ENCODE measurements at regions not wholly inside any gene's neighbourhood (a gene's known extent, or its start where the extent isn't known, plus 50 kb on each side); places are given as distances from the start of the nearest gene placed in this dataset.
"Not testable (repeated sequence)": the region's sequence is repeated elsewhere in the genome, so short reads cannot be mapped to it uniquely, and the experiment has no call there.

DNA sequence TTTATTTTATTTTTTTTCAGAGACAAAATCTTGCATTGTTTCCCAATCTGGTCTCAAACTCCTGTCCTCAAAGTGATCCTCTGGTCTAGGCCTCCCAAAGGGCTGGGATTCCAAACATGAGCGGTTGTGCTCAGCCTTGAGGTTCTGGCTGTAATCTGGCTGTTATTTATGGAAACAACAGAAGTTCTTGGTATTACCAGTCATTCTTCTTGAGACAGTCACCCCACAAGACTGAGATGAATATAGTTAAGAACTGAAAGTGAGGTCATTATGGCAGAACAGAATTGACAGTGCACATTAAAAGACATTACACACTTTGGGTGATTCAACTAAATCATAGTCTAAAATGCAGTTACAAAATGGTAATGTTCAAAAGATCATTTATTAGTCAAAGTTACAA is 719.5 kb downstream of the ZWINT start:
- DNase-seq: no peak
- in situ Hi-C loops (cut with HindIII; ENCODE audit: low pct_ligation_motif_present, low pct_unique_long_range_greater_than_20kb, low sequenced_read_pairs): no loop called here

DNA sequence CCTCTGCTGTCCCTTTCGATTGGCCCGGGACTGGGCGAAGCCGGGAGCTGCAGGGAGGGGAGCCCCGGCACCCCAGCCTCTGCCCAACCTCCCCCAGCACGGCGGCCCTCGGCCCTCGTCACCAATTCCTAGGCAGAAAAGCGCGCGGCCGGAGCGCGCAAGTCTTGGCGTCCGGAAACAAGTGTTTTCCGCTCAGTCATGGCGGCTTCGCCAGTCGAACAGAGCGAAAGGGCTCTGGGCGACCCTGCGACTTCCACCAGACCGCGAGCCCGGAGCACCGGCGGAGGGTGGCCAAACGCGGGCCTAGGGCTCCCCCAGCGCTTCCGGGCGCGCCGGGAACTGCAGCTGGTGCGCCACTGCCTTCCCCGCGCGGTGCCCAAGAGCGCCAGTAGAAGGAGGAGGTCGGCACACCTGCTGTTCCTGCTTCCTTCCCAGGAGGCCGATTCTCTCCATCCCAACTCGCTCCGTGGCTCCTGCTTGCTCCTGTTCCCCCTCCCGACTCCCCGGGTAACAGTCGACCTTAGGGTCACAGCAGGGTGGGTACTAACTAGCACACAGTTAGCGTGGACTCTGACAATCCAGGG is 729.9 kb downstream of the ZWINT start:
- DNase-seq: peak; percentile 76
- in situ Hi-C loops (cut with HindIII; ENCODE audit: low pct_ligation_motif_present, low pct_unique_long_range_greater_than_20kb, low sequenced_read_pairs): no loop called here

DNA sequence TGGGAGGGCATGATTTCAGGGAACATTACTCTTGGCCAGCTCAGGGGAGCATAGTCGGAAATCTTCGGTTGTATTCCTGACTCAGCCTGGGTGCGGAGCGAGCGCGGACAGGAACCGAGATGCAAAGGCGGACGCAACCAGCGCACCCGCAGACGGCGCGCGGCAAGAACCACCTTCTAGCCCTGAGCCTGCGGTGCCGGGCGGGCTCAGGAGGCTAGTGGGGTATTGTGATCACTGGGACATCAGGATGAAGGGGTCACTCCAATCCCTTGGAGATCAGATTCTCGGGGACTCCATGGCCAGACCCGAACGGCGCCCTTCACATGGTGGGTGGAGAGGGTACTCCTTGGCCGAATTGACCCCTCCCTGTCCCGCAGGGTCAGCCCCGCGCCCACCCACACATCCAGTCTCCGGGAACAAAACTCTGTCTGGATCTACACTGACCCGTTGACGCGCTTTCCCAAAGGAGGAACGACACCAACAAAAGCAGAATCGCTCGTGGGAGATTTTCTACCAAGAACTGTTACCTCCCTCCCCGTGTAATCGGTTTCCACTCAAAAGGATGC is 730.5 kb downstream of the ZWINT start:
- in situ Hi-C loops (cut with HindIII; ENCODE audit: low pct_ligation_motif_present, low pct_unique_long_range_greater_than_20kb, low sequenced_read_pairs): no loop called here
- DNase-seq: peak; percentile 8

DNA sequence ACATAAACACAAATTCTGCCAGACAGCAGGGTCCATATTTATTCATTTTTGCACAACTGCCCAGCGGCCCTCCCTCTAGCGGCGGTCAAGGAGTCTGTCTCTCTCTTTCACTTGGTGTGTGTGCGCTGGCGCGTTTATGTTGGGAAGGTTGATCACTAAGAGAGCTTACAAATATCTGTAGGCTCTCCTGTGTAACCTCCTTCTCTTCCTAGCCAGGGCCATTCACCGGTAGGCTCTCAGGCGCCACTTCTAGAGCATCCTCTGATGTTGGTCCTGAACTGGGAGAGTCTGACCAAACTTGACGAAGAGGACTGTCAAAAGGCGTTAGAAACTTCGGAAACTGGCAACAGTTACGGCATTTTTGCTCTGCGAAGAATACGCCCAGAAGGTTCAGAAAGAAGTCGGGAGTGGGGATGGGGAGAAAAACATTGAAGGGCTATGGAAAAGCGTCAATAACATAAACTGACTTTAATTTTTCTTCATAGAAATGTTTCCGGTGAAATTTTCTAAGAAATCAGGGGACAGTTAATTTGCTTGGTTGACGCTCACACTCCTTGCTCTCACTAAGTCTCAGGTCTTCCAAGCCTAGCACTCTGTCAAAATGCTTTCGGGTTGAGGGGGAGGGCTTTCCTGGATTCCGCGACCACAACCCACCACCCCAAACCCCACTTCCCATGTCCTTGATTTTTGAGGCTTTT is 731.1 kb downstream of the ZWINT start:
- peak; percentile 71 for DNase-seq
- in situ Hi-C loops (cut with HindIII; ENCODE audit: low pct_ligation_motif_present, low pct_unique_long_range_greater_than_20kb, low sequenced_read_pairs): no loop called here

DNA sequence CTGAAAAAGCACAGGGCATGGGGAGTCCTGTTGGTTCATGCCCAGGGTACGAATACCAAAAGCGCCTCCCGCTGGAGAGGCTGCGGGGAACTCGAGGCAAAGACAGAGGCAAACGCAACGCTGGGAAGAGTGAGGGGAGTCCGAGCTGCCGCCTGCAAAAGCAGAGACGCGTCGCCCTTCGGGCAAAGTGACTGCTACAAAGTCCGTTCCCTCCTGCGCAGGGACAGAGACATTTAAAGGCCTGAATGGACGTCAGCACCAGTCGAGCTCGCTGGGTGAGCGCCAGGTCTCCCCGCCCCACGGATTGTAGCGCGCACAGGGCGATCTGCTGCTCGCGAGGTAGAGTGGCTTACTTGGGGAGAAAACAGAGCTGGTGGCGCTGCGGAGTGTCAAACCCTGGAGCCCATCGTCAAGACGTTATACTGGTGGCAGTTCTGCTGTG is 732.8 kb downstream of the ZWINT start:
- in situ Hi-C loops (cut with HindIII; ENCODE audit: low pct_ligation_motif_present, low pct_unique_long_range_greater_than_20kb, low sequenced_read_pairs): no loop called here
- DNase-seq: no peak

DNA sequence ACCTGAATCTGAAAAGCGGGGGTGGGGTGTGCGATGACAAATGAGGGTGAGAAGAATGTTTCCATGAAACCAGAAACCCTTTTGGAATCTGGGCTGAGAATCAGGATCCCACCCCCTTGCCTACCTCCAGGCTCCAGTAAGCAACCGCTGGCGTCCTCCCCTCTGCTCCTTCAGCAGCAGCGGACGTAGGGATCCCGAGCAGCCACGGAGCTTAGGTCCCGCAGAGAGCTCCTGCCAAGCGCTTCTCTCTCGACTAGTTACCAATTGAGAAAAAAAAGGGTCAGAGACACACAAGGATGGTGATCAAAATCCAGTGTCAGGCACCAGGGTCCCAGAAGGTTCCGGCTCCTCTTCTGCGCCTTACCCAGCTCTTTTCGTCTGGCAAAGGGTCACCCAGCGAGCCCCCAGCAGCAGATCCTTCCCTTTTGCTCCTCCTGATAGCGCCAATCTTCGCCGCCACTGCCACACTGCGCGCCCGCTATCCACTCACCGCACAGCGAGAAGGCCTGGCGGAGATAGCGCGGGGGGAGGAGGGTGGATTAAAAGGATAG is 733.5 kb downstream of the ZWINT start:
- in situ Hi-C loops (cut with HindIII; ENCODE audit: low pct_ligation_motif_present, low pct_unique_long_range_greater_than_20kb, low sequenced_read_pairs): no loop called here

DNA sequence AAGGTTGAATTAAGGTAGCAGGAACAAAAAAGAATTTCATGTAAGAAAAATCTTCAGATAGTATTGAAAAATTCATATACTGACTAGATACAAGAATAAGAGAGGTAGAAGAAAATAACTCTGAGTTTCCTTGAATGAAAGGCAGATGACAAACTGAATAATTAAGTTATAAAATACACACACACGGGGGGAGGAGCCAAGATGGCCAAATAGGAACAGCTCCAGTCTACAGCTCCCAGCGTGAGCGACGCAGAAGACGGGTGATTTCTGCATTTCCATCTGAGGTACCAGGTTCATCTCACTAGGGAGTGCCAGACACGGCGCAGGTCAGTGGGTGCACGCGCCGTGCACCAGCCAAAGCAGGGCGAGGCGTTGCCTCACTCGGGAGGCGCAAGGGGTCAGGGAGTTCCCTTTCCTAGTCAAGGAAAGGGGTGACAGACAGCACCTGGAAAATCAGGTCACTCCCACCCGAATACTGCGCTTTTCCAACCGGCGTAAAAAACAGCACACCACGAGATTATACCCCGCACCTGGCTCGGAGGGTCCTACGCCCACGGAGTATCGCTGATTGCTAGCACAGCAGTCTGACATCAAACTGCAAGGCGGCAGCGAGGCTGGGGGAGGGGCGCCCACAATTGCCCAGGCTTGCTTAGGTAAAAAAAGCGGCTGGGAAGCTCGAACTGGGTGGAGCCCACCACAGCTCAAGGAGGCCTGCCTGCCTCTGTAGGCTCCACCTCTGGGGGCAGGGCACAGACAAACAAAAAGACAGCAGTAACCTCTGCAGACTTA is 759.2 kb downstream of the ZWINT start:
- DNase-seq; in situ Hi-C loops (cut with HindIII; ENCODE audit: low pct_ligation_motif_present, low pct_unique_long_range_greater_than_20kb, low sequenced_read_pairs): not testable (repeated sequence)

More for the DNA sequence above, 733.5 kb downstream of the ZWINT start:
- DNase-seq: no peak

DNA sequence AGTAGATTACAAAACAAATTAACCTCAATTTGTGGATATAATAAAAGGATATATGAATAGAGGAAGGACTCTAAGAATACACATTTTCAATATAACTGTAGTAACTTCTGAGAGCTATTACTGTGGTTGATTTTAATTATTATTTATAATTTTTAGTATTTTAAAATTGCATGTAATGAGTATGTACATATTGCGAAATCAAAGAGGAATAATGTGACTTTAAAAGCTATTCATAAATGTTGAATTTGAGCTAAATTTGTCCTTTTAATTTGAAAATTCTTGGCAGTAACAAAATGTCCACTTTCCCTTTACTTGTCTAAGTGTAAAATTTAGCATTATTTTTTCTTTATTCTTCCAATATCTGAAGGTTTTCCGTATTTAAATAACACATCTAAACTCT is 750.6 kb upstream of the PCDH15 start:
- DNase-seq: no peak
- in situ Hi-C loops (cut with HindIII; ENCODE audit: low pct_ligation_motif_present, low pct_unique_long_range_greater_than_20kb, low sequenced_read_pairs): no loop called here

DNA sequence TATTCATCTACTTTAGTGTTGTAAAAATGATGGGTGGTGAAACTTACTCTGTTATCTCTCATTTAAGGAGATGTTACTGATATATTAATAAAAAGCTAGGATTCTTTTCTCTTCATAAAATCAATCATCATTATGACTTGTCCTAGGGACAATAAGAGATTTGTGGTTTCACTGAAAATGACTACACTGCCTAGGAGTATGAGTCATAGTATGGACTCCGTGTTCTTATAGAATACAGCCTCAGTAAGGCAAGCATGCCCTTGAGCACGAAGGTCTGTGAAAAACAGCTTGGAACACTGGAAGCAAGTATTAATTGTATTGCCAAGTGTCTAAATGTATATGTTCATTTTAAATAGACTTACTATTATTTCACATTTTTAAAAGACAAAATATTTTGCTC is 749.2 kb upstream of the PCDH15 start:
- DNase-seq: no peak

DNA sequence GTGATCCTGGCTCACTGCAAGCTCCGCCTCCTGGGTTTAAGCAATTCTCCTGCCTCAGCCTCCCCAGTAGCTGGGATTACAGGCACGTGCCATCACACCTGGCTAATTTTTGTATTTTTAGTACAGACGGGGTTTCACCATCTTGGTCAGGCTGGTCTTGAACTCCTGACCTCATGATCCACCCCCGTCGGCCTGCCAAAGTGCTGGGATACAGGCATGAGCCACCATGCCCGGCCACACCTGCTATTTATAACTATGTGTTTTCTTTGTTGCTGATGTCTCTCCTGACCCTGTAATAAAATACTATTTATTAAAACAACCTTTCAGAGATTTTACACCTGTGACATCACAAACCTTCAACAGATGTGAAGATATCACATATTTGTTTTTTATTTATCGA is 736.5 kb upstream of the PCDH15 start:
- in situ Hi-C loops (cut with HindIII; ENCODE audit: low pct_ligation_motif_present, low pct_unique_long_range_greater_than_20kb, low sequenced_read_pairs); DNase-seq: not testable (repeated sequence)

More for the DNA sequence above, 749.2 kb upstream of the PCDH15 start:
- in situ Hi-C loops (cut with HindIII; ENCODE audit: low pct_ligation_motif_present, low pct_unique_long_range_greater_than_20kb, low sequenced_read_pairs): no loop called here

DNA sequence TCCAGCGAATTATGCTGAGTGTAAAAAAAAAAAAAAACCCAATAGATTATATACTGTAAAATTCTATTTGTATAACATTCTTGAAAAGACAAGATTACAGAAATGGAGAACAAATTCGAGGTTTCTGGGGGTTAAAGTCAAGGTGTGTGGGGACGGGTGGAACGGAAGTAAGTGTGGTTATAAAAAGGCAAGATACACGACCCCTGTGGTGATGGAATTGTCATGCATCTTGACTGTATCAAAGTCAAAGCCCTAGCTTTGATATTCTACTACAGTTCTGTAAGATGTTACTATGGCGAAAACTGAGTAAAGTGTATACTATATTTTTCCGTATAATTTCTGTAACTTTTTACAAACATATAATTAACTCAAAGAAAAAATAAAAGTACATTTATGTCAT is 718.2 kb upstream of the PCDH15 start:
- no peak for DNase-seq

DNA sequence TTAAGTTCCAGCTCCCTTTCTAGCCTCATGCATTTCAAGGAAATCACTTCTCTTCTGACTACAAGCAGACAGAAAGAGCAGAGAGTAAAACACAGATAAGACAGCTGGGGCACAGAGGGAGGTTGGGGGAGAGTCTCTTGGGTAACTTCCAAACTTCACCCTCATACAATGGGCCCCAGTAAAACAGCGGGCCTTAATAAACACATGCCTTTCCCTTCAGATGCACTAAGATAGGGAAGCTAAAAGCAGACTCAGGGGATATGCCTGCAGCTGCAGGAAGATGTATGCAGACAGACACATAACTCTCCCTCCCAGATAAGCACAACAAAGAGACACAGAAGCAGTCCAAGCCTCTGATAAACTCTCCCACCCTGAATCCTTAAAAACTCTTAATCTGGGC is 717.4 kb upstream of the PCDH15 start:
- DNase-seq; in situ Hi-C loops (cut with HindIII; ENCODE audit: low pct_ligation_motif_present, low pct_unique_long_range_greater_than_20kb, low sequenced_read_pairs): not testable (repeated sequence)

More for the DNA sequence above, 718.2 kb upstream of the PCDH15 start:
- in situ Hi-C loops (cut with HindIII; ENCODE audit: low pct_ligation_motif_present, low pct_unique_long_range_greater_than_20kb, low sequenced_read_pairs): no loop called here

DNA sequence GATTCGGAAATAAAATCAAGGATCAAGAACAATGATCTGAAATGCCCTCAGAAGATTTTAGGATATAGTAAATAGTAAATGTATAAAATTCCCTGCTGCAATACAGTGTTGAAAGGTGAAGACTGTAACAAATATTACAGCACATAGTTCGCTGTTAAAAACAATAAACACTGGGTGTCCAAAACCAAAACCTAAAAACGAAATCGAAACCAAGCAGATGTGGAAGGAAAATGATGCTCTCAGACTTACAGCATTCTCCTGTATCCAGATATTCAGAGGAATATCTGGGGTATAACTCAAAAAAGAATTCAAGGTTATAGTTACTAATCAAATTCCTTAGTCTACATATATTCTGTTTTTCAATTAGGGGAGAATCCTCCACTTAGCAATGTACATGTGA is 708.1 kb upstream of the PCDH15 start:
- in situ Hi-C loops (cut with HindIII; ENCODE audit: low pct_ligation_motif_present, low pct_unique_long_range_greater_than_20kb, low sequenced_read_pairs): no loop called here
- DNase-seq: no peak

DNA sequence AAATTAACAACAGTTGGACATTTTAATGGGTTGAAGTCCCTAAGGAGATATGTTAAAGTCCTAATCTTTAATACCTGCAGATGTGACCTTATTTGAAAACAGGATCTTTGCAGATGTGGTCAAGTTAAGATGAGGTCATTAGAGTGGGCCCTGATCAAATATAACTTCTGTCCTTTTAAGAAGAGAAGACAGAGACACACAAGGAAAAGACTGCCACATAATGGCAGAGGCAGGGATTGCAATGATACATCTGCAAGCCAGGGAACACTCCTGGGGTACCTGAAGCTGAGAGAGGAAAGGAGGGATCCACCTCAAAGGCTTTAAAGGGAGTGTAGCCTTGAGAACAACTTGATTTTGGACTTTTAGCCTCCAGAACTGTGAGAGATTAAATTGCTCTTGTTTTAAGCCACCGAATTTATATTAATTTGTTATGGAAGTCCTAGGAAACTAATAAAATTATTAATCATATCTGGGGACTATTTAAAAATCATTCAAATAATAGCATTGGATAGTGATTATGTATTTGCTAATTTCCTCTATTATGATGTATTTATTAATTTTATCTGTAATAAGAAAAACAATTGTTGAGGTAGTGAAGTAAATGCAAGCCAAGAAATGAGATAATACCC is 700.0 kb upstream of the PCDH15 start:
- DNase-seq: peak; percentile 54
- in situ Hi-C loops (cut with HindIII; ENCODE audit: low pct_ligation_motif_present, low pct_unique_long_range_greater_than_20kb, low sequenced_read_pairs): no loop called here

DNA sequence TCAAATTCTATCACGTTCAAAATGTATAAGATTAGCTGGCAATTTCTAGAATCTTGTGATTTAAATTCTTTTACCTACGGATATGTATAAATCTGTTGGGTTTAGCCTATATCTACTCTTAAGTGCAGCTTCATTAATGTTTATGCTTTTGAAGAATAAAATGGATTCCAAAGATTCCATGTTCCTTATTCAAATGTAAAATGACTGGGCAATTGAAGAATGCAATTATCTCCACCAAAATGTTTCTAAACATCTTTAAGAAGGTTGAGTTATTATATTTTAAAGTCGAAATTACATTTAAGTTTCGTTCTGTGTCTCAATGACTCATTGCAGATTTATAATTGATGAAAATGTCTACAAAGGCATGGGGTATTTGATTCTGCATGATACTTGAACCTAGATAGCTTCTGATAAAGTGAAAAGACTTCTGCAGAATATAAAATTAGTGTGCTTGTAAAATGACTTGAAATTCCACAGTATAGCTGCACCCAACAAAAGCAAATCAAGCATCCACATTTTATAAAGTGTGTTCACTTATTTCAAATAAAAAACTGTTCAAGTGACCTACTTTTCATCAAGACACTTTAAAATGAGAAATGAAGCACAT is 697.0 kb upstream of the PCDH15 start:
- in situ Hi-C loops (cut with HindIII; ENCODE audit: low pct_ligation_motif_present, low pct_unique_long_range_greater_than_20kb, low sequenced_read_pairs): no loop called here
- no peak for DNase-seq

DNA sequence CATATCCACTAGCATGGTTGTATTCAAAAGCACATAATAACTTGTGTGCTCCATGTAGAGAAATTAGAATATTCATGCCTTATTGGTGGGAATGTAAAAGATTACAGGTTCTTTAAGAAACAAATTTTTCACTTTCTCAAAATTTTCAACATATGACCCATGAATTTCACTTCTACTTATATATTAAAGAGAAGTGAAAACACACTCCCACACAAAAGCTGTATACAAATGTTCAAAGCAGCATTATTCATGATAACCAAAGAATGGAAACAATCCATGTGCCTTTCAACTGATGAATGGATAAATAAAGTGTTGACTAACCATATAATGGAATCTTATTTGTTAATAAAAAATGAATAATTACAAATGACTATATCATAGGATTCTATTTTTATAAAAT is 694.5 kb upstream of the PCDH15 start:
- in situ Hi-C loops (cut with HindIII; ENCODE audit: low pct_ligation_motif_present, low pct_unique_long_range_greater_than_20kb, low sequenced_read_pairs): no loop called here
- DNase-seq: no peak

DNA sequence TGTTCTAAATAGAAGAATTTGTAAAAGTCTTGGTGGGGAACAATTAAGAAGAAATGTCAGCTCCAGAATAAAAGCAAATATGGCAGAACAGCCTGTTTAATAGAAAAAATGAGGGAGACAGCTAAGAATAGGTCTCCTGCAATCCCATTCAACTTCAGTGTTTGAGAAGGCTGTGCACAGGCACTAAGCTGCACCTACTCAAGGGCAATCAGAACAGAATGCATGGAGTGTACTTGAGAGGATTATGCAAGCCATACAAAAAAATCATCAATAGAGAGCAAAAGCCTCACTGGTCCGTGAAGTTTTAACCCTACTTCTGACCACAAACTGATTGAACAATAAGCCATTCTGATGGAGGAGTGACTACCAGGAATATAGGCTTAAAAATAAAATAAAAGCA is 690.7 kb upstream of the PCDH15 start:
- in situ Hi-C loops (cut with HindIII; ENCODE audit: low pct_ligation_motif_present, low pct_unique_long_range_greater_than_20kb, low sequenced_read_pairs): no loop called here
- no peak for DNase-seq

DNA sequence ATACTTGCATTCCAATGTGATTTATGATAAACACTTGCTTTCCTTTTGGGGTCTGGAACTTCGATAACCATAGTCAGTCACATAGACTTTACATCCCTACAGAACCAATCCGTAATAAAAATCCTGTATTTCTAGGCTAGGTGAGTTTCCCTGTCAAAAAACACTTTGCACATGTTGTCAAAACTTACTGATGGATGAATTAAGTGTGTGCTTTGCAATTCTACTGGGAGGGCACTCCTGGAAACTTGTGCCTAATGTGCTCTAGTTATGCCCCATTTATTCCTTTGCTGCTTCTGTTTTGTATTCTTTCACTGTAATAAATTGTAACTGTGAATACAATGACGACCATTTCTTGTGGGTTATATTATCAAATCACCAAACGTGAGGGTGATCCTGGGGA is 684.8 kb upstream of the PCDH15 start:
- in situ Hi-C loops (cut with HindIII; ENCODE audit: low pct_ligation_motif_present, low pct_unique_long_range_greater_than_20kb, low sequenced_read_pairs): no loop called here

More for the DNA sequence above, 684.8 kb upstream of the PCDH15 start:
- no peak for DNase-seq

All from ACHN (cell line).